Thoracic aorta (tissue), 2 donors: ENCODE measurements at regions not wholly inside any gene's neighbourhood (a gene's known extent, or its start where the extent isn't known, plus 50 kb on each side); places are given as distances from the start of the nearest gene placed in this dataset.

Experiments
- ATAC-seq: fragments of 150-250 bp; one replicate; pipeline ENCODE4 v1.8.0; 2017; ENCODE audit warnings: low read depth; ENCODE audit not compliant: insufficient number of reproducible peaks, low FRiP score
- DNase-seq: peaks from one replicate; pipeline ENCODE4 v3.0.0-alpha.2; 2020; ENCODE audit warnings: low spot score
- H3K27ac ChIP-seq, 2 donors: fragments of 200-600 bp; sonication (generic); 1 replicate in 1 of 2; 2 replicates in 1 of 2; pipeline ENCODE4 v1.5.1; 2016; ENCODE audit warnings: mild to moderate bottlenecking in 2 of 2, moderate library complexity in 2 of 2
- H3K27me3 ChIP-seq: fragments of 200-600 bp; sonication (generic); replicated peaks from 2 replicates; pipeline ENCODE4 v1.6.0; 2016; ENCODE audit warnings: mild to moderate bottlenecking; ENCODE audit not compliant: insufficient read depth
- H3K36me3 ChIP-seq: fragments of 200-600 bp; sonication (generic); one replicate; pipeline ENCODE4 v1.5.1; 2016
- H3K4me1 ChIP-seq, 2 donors: fragments of 200-600 bp; sonication (generic); 1 replicate in 1 of 2; 2 replicates in 1 of 2; pipeline versions ENCODE4 v1.5.1 to v1.6.0; 2016; ENCODE audit warnings: low read depth in 2 of 2, mild to moderate bottlenecking in 1 of 2; ENCODE audit not compliant: control insufficient read depth in 1 of 2
- H3K4me3 ChIP-seq: fragments of 200-600 bp; sonication (generic); 2 replicates; pipeline ENCODE4 v1.5.1; 2016; ENCODE audit warnings: mild to moderate bottlenecking
- H3K9me3 ChIP-seq: fragments of 200-600 bp; sonication (generic); 2 replicates; pipeline ENCODE4 v1.5.1; 2016
- CTCF ChIP-seq: fragments of 200-600 bp; sonication (generic); IDR thresholded peaks from one replicate; pipeline ENCODE4 v1.5.1; 2019; ENCODE audit warnings: antibody characterized with exemption

DNA sequence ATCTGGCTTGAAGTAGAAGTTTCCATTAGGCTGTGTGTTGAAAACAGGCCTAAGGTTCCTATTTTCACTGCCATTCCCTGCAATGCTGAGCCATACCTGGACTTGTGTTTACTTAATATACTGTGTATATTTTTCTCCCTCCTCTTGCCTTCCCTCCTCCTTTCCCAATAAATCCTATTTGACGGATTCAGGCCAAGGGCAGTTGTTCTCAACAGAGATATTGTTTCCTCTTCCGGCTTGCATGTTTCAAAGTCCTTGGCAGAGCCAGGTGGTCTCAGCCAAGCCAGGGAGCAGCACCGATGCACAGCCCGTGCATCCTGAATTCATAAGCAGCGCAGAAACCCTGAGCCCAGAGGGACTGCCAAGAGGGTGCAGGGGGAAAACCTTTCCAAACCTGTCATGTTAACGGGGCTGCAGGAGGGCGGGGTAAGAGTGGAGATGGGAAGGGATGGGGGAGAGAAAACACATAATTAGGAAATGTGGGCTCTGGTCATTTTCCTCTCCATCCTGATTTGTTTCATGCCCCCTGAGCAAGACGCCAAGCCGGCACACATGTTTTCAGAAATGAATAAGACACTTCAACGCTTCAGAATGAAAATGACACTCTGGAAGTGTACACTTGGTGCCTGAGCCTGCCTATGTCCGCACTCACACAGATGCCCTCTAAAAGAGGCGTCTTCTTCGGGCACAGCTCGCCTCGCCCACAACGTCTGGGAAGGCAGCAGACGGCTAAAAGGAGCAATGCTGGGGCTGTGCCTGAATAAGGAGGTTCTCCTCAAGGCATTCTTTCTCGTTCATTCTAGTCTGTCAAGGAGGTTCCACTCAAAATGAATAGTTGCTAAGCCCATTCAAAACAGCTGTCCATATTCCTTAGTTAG is 149.3 kb upstream of the UBL3 start:
- Histone ChIP-seq H3K4me1 (no peaks in the 10 kb centered on the region), H3K36me3 (no peaks in the 10 kb centered on the region), H3K4me3 (no peak overlapping the region), H3K27ac (no peak overlapping the region), H3K9me3 (no peaks in the 10 kb centered on the region), H3K27me3 (no peaks in the 10 kb centered on the region)
- no peak for TF ChIP-seq CTCF
- DNase-seq (no peak), ATAC-seq (no peak)

DNA sequence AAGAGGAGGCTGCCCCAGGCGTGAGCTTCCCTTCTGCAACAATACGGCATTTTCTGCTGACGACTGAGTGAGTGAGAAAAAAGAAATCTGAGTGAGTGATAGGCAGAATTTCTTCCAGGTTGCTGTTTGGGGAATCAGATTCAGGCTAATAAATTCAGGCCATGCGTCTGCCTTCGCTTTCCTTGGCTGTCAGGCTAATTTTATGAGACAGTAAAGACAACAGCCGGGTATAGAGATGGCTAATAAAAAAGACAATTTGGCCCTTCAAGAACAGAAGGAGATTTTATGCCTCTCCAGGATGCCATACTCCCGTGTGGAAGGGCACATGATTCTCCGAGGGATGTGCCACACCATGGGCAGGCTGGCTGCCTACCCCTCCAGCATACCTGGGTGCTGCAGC is 145.9 kb upstream of the UBL3 start:
- H3K27me3 ChIP-seq: no peaks in the 10 kb centered on the region
- no peak for DNase-seq
- no peaks in the 10 kb centered on the region for H3K9me3 ChIP-seq
- no peaks in the 10 kb centered on the region for H3K4me1 ChIP-seq
- ATAC-seq: no peak
- H3K4me3 ChIP-seq: no peak overlapping the region
- H3K36me3 ChIP-seq: no peaks in the 10 kb centered on the region
- no peak for TF ChIP-seq CTCF
- H3K27ac ChIP-seq: no peak overlapping the region

GRCh38 chr13:29994911-29995595 is 144.6 kb upstream of the UBL3 start:
- no peaks in the 10 kb centered on the region for H3K9me3 ChIP-seq
- no peak for DNase-seq
- H3K4me1 ChIP-seq: no peaks in the 10 kb centered on the region
- H3K27ac ChIP-seq: no peak overlapping the region
- H3K27me3 ChIP-seq: no peaks in the 10 kb centered on the region
- no peak overlapping the region for H3K4me3 ChIP-seq
- TF ChIP-seq CTCF: no peak
- ATAC-seq: no peak
- no peaks in the 10 kb centered on the region for H3K36me3 ChIP-seq

GRCh38 chr13:29993716-29994488 is 143.5 kb upstream of the UBL3 start:
- H3K4me1 ChIP-seq: no peaks in the 10 kb centered on the region
- no peak overlapping the region for H3K27ac ChIP-seq
- H3K27me3 ChIP-seq: no peaks in the 10 kb centered on the region
- no peak for DNase-seq
- H3K9me3 ChIP-seq: no peaks in the 10 kb centered on the region
- TF ChIP-seq CTCF: no peak
- ATAC-seq: no peak
- no peak overlapping the region for H3K4me3 ChIP-seq
- no peaks in the 10 kb centered on the region for H3K36me3 ChIP-seq

DNA sequence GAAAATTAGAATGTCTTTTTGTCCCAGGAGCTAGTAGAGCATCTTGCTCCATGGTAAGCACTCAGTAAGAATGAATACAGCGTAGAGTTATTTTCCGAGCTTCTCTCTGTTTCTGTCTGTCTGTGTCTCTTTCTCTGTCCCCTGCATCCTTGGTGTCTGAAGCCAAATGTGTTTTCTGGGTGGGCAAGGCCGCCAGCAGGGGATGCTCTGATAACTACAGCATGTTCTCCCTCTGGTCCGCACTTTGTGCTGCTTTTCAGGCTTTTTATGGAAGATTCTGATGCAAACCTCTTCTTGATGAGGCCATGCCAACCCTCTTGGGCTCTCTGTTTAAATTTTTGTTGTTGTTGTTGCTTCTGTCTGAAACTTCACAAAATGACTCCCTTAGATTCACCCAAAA is 142.8 kb upstream of the UBL3 start:
- no peak overlapping the region for H3K27ac ChIP-seq
- no peak for DNase-seq
- H3K27me3 ChIP-seq: no peaks in the 10 kb centered on the region
- no peak overlapping the region for H3K4me3 ChIP-seq
- H3K9me3 ChIP-seq: no peaks in the 10 kb centered on the region
- no peaks in the 10 kb centered on the region for H3K4me1 ChIP-seq
- H3K36me3 ChIP-seq: no peaks in the 10 kb centered on the region
- ATAC-seq: no peak
- TF ChIP-seq CTCF: no peak
